ENCODE measurements at regions not wholly inside any gene's neighbourhood (a gene's known extent, or its start where the extent isn't known, plus 50 kb on each side); places are given as distances from the start of the nearest gene placed in this dataset.

- POLR2A ChIA-PET = no interaction called here
- Mint-ChIP-seq H3K36me3 (no peaks in the 10 kb centered on the region), H3K9me3 (no peaks in the 10 kb centered on the region), H3K4me3 (no peak overlapping the region), H3K4me1 (peaks cover 15% of the 10 kb centered on the region), H3K27me3 (ENCODE audit: low read depth) (no peaks in the 10 kb centered on the region; the same call in 1 of the 2 replicates), H3K27ac (no peak overlapping the region)
- TF ChIP-seq AR (CRISPR knock-in tag; IDR thresholded peaks at IDR 0.05) (no peak), ZNF263 (CRISPR knock-in tag; IDR thresholded peaks at IDR 0.05; ENCODE audit: low read depth) (no peak), ELF4 (CRISPR knock-in tag; IDR thresholded peaks at IDR 0.05; ENCODE audit: low read depth) (no peak), ZNF416 (CRISPR knock-in tag; IDR thresholded peaks at IDR 0.05) (no peak), ZNF281 (CRISPR knock-in tag; IDR thresholded peaks at IDR 0.05) (no peak), ZNF671 (CRISPR knock-in tag; IDR thresholded peaks at IDR 0.05) (no peak), TEAD4 (CRISPR knock-in tag; IDR thresholded peaks at IDR 0.05) (no peak), MAX (CRISPR knock-in tag; IDR thresholded peaks at IDR 0.05) (no peak), OVOL2 (CRISPR knock-in tag; IDR thresholded peaks at IDR 0.05; ENCODE audit: borderline replicate concordance) (no peak), ATF1 (CRISPR knock-in tag; IDR thresholded peaks at IDR 0.05) (no peak), E2F4 (CRISPR knock-in tag; IDR thresholded peaks at IDR 0.05; ENCODE audit: borderline replicate concordance, low read depth) (no peak), JUN (CRISPR knock-in tag; IDR thresholded peaks at IDR 0.05) (no peak), ZNF512 (CRISPR knock-in tag; IDR thresholded peaks at IDR 0.05; ENCODE audit: borderline replicate concordance) (no peak), FOXJ3 (CRISPR knock-in tag; IDR thresholded peaks at IDR 0.05; ENCODE audit: borderline replicate concordance) (no peak), ATF3 (CRISPR knock-in tag; conservative IDR thresholded peaks at IDR 0.05) (no peak), GRHL2 (CRISPR knock-in tag; IDR thresholded peaks at IDR 0.05; ENCODE audit: insufficient replicate concordance, severe bottlenecking) (no peak), FOXK1 (CRISPR knock-in tag; IDR thresholded peaks at IDR 0.05) (no peak), SMAD4 (CRISPR knock-in tag; IDR thresholded peaks at IDR 0.05) (no peak)
- ATAC-seq = no peak
- DNase-seq (ENCODE audit: low spot score) = no peak
- CTCF ChIA-PET = no interaction called here
Measured at GRCh38 chr6:147700436-147701209, 192.1 kb downstream of the SAMD5 start.
